Neural crest cell (in vitro differentiated cells): ENCODE measurements at regions not wholly inside any gene's neighbourhood (a gene's known extent, or its start where the extent isn't known, plus 50 kb on each side); places are given as distances from the start of the nearest gene placed in this dataset.

ENCODE experiments used
- DNase-seq: peaks from one replicate; pipeline ENCODE4 v3.0.0; 2021; ENCODE audit warnings: low read depth, mixed read lengths, low spot score
- H3K27ac Mint-ChIP-seq: one replicate; pipeline ENCODE4 v1.8.0; 2021; ENCODE audit warnings: mild to moderate bottlenecking, mixed read lengths; ENCODE audit not compliant: unreplicated experiment
- H3K27me3 Mint-ChIP-seq: 2 replicates; pipeline ENCODE4 v1.8.0; 2021; ENCODE audit warnings: low read depth, mild to moderate bottlenecking, mixed read lengths
- H3K36me3 Mint-ChIP-seq: 2 replicates; pipeline ENCODE4 v1.8.0; 2021; ENCODE audit warnings: low read depth, mild to moderate bottlenecking, mixed read lengths
- H3K4me1 Mint-ChIP-seq: 2 replicates; pipeline ENCODE4 v1.8.0; 2021; ENCODE audit warnings: mixed read lengths
- H3K4me3 Mint-ChIP-seq: one replicate; pipeline ENCODE4 v1.8.0; 2021; ENCODE audit warnings: mild to moderate bottlenecking, mixed read lengths
- H3K9me3 Mint-ChIP-seq: 2 replicates; pipeline ENCODE4 v1.8.0; 2021; ENCODE audit warnings: mixed read lengths
- TF ChIP-seq, protein P1 (sequence below): fragments of 200-600 bp; sonication (generic); conservative IDR thresholded peaks from 2 replicates; pipeline ENCODE4 v1.5.0; 2021; ENCODE audit warnings: antibody characterized with exemption, mild to moderate bottlenecking

DNA sequence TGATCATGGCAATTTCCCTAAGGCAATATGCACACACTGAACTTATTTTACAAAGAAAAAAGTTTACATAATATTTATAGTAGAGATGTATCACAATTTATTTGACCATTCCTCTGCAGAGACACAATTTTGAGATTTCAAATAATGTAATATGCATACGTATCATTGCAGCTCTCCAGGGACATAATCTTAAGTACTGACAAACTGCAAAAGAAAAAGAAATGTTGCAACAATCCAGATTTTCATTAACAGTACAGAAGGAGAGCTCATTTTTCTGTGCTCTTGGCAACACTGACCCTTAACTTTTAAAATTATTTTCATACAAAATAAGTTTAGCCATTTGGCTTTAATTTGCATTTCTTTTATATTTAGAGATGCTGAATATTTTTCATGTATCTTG is 710.2 kb upstream of the SLC39A10 start:
- no peak for DNase-seq
- H3K9me3 Mint-ChIP-seq, result no peaks in the 10 kb centered on the region
- no peak overlapping the region for H3K4me3 Mint-ChIP-seq
- H3K27me3 Mint-ChIP-seq, result no peaks in the 10 kb centered on the region
- H3K27ac Mint-ChIP-seq, result no peak overlapping the region
- H3K36me3 Mint-ChIP-seq, result no peaks in the 10 kb centered on the region
- H3K4me1 Mint-ChIP-seq, result no peaks in the 10 kb centered on the region
- TF ChIP-seq, protein P1, sequence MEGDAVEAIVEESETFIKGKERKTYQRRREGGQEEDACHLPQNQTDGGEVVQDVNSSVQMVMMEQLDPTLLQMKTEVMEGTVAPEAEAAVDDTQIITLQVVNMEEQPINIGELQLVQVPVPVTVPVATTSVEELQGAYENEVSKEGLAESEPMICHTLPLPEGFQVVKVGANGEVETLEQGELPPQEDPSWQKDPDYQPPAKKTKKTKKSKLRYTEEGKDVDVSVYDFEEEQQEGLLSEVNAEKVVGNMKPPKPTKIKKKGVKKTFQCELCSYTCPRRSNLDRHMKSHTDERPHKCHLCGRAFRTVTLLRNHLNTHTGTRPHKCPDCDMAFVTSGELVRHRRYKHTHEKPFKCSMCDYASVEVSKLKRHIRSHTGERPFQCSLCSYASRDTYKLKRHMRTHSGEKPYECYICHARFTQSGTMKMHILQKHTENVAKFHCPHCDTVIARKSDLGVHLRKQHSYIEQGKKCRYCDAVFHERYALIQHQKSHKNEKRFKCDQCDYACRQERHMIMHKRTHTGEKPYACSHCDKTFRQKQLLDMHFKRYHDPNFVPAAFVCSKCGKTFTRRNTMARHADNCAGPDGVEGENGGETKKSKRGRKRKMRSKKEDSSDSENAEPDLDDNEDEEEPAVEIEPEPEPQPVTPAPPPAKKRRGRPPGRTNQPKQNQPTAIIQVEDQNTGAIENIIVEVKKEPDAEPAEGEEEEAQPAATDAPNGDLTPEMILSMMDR, result no peak

DNA sequence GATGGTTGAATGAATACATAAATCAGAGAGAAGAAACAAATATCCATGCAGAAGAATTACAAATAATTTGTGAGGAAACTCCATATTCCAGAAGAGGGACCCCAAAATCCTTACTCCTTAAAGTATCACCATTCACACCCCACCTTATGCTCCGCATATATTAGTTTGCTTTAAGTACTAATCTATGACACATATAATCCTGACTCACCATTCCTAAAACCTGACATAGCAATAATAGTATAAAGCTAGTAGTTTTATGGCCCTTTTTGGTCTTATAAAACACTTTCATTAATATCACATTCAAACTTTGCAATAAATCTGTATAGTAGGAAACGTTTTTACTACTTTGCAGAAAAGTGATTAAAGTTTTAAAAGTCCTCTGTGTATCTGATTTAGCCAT is 719.0 kb upstream of the SLC39A10 start:
- H3K4me3 Mint-ChIP-seq, result no peak overlapping the region
- no peaks in the 10 kb centered on the region for H3K4me1 Mint-ChIP-seq
- no peak overlapping the region for H3K27ac Mint-ChIP-seq
- H3K36me3 Mint-ChIP-seq, result no peaks in the 10 kb centered on the region
- no peaks in the 10 kb centered on the region for H3K27me3 Mint-ChIP-seq
- TF ChIP-seq, protein P1, result no peak
- DNase-seq, result no peak
- peaks cover 13% of the 10 kb centered on the region for H3K9me3 Mint-ChIP-seq

DNA sequence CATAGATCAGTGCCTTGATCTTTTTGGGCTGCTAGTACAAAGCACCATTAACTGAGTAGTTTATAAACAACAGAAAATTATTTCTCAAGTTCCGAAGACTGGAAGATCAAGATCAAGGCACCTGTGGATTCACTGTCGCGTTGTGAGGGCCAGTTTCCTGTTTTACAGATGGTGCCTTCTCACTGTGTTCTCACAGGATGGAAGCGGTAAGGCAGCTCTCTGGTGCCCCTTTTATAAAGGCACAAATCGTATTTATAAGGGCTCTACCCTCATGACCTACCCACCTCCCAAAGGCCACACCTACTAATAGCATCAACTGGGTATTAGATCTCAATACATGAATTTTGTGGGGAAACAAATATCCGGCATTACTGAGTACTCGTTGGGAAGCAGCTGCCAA is 729.5 kb upstream of the SLC39A10 start:
- Mint-ChIP-seq H3K9me3 (no peaks in the 10 kb centered on the region), H3K27me3 (no peaks in the 10 kb centered on the region), H3K36me3 (no peaks in the 10 kb centered on the region), H3K4me3 (no peak overlapping the region), H3K27ac (no peak overlapping the region), H3K4me1 (peaks cover 4% of the 10 kb centered on the region)
- DNase-seq, result no peak
- TF ChIP-seq, protein P1, result no peak

DNA sequence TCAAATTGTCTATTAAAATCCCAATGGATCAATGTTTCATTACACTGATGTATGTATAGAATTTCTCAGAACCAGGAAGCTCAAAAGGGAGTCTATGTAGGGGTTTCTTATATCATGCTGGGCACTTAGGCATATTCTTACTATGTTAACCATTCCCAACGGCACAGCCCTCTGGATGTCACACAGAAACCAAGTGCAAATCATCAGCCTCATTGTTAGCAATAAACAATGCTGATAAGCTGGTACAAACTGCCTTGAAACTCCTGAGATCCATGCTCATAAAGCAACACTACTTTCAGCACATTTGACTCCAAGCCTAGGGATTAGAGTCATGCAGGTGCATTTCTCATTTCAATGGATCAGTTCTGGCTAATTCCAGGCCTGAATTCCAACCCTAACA is 730.2 kb upstream of the SLC39A10 start:
- H3K4me3 Mint-ChIP-seq, result no peak overlapping the region
- H3K9me3 Mint-ChIP-seq, result no peaks in the 10 kb centered on the region
- peaks cover 4% of the 10 kb centered on the region for H3K4me1 Mint-ChIP-seq
- no peak for DNase-seq
- H3K27ac Mint-ChIP-seq, result no peak overlapping the region
- H3K36me3 Mint-ChIP-seq, result no peaks in the 10 kb centered on the region
- H3K27me3 Mint-ChIP-seq, result no peaks in the 10 kb centered on the region
- TF ChIP-seq, protein P1, result no peak

DNA sequence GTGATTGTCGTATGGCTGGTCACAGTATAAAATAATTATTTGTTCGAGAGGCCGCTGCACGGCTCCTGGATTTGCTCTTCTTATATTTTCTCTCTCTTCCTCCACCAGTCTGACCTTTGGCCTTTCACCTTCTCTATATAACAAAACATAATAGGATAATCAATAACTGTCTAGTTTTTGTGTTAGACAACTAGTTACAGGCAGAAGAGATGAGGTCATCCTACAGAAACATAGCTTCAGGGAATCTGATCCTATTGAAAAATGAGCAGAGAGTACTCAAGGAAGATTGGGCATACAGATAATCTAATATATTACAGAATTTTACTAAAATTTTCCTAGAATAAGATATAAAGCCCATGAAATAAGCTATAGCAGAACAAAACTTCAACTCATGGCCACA is 731.3 kb upstream of the SLC39A10 start:
- Mint-ChIP-seq H3K4me3 (no peak overlapping the region), H3K9me3 (no peaks in the 10 kb centered on the region), H3K36me3 (no peaks in the 10 kb centered on the region), H3K4me1 (peaks cover 4% of the 10 kb centered on the region), H3K27me3 (no peaks in the 10 kb centered on the region), H3K27ac (no peak overlapping the region)
- no peak for DNase-seq
- TF ChIP-seq, protein P1, result no peak

DNA sequence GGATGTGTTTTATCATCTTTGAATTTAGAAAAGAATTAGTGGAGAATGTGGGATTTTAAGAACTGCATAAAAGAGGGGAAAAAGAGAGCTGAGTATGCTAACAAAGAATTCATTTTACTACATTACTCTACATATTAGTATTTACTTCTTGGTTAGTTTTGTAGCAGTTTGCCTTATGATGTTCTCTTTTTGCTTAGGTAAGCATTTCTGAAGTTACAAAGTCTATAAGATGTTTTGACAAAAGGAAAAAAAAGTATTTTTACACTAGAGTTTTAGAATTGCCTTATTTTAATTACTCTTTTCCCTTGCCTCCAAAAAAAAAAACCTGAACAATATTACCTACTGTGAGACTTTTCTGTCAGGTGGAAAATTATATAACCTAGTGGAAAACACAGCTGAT is 739.5 kb upstream of the SLC39A10 start:
- H3K4me3 Mint-ChIP-seq, result no peak overlapping the region
- H3K9me3 Mint-ChIP-seq, result peaks cover 2% of the 10 kb centered on the region
- TF ChIP-seq, protein P1, result no peak
- H3K36me3 Mint-ChIP-seq, result no peaks in the 10 kb centered on the region
- no peak overlapping the region for H3K27ac Mint-ChIP-seq
- DNase-seq, result no peak
- no peaks in the 10 kb centered on the region for H3K27me3 Mint-ChIP-seq
- H3K4me1 Mint-ChIP-seq, result no peaks in the 10 kb centered on the region
